Iris pigment epithelial cell (primary cell): ENCODE measurements at regions not wholly inside any gene's neighbourhood (a gene's known extent, or its start where the extent isn't known, plus 50 kb on each side); places are given as distances from the start of the nearest gene placed in this dataset.
"Not testable (repeated sequence)": the region's sequence is repeated elsewhere in the genome, so short reads cannot be mapped to it uniquely, and the experiment has no call there.

Experiments
- DNase-seq: peaks from one replicate; pipeline ENCODE4 v3.0.0-alpha.2; 2011; ENCODE audit warnings: low read depth

GRCh38 chr6:47180633-47181032 lies 129.1 kb downstream of the TNFRSF21 start:
- DNase-seq: peak; percentile 42

- no peak for DNase-seq
Observed at GRCh38 chr6:47179286-47179685, 130.4 kb downstream of the TNFRSF21 start.

- DNase-seq: no peak
Observed at GRCh38 chr6:47175656-47176055, 133.5 kb upstream of the ADGRF1 start.

GRCh38 chr6:47174502-47175023 lies 132.4 kb upstream of the ADGRF1 start:
- no peak for DNase-seq

- DNase-seq: not testable (repeated sequence)
Observed at GRCh38 chr6:47174063-47174462, 131.9 kb upstream of the ADGRF1 start.

- DNase-seq: not testable (repeated sequence)
Observed at GRCh38 chr6:47173145-47173544, 131.0 kb upstream of the ADGRF1 start.

GRCh38 chr6:47170617-47170947 lies 128.4 kb upstream of the ADGRF1 start:
- no peak for DNase-seq

GRCh38 chr6:47169785-47170616 lies 127.9 kb upstream of the ADGRF1 start:
- peak; percentile 92 for DNase-seq

- peak; percentile 99 for DNase-seq
Observed at GRCh38 chr6:47168180-47168579, 126.0 kb upstream of the ADGRF1 start.

- peak; percentile 64 for DNase-seq
Observed at GRCh38 chr6:47165918-47166317, 123.8 kb upstream of the ADGRF1 start.

- DNase-seq: no peak
Observed at GRCh38 chr6:47164877-47165276, 122.7 kb upstream of the ADGRF1 start.

GRCh38 chr6:47163536-47163935 lies 121.4 kb upstream of the ADGRF1 start:
- no peak for DNase-seq

- DNase-seq: no peak
Observed at GRCh38 chr6:47162793-47163192, 120.7 kb upstream of the ADGRF1 start.

- no peak for DNase-seq
Observed at GRCh38 chr6:47162231-47162630, 120.1 kb upstream of the ADGRF1 start.

GRCh38 chr6:47161176-47161687 lies 119.1 kb upstream of the ADGRF1 start:
- DNase-seq: peak; percentile 43

- no peak for DNase-seq
Observed at GRCh38 chr6:47160702-47161101, 118.6 kb upstream of the ADGRF1 start.

GRCh38 chr6:47159763-47160162 lies 117.6 kb upstream of the ADGRF1 start:
- no peak for DNase-seq

GRCh38 chr6:47157653-47158219 lies 115.6 kb upstream of the ADGRF1 start:
- no peak for DNase-seq

GRCh38 chr6:47157063-47157462 lies 114.9 kb upstream of the ADGRF1 start:
- DNase-seq: no peak

GRCh38 chr6:47156196-47156595 lies 114.1 kb upstream of the ADGRF1 start:
- DNase-seq: no peak

- no peak for DNase-seq
Observed at GRCh38 chr6:47153404-47153755, 111.2 kb upstream of the ADGRF1 start.

- no peak for DNase-seq
Observed at GRCh38 chr6:47152666-47153403, 110.7 kb upstream of the ADGRF1 start.
